GM23248 (cell line): ENCODE measurements at regions not wholly inside any gene's neighbourhood (a gene's known extent, or its start where the extent isn't known, plus 50 kb on each side); places are given as distances from the start of the nearest gene placed in this dataset.

ENCODE experiments used
- EZH2 ChIP-seq: fragments of 200-600 bp; sonication (generic); IDR thresholded peaks from 2 replicates; pipeline ENCODE4 v1.6.1; 2018; ENCODE audit warnings: antibody characterized with exemption, mild to moderate bottlenecking; ENCODE audit not compliant: insufficient read depth, poor library complexity, severe bottlenecking
- EZH2phosphoT487 ChIP-seq: fragments of 200-600 bp; sonication (generic); IDR thresholded peaks from 2 replicates; pipeline ENCODE4 v1.6.1; 2018; ENCODE audit warnings: antibody characterized with exemption, moderate library complexity, mild to moderate bottlenecking, low read depth; ENCODE audit not compliant: insufficient read depth

GRCh38 chr5:126208691-126209090 is 214.5 kb upstream of the GRAMD2B start:
- TF ChIP-seq EZH2 (no peak), EZH2phosphoT487 (no peak)
